GDM1 (cell line): ENCODE measurements at regions not wholly inside any gene's neighbourhood (a gene's known extent, or its start where the extent isn't known, plus 50 kb on each side); places are given as distances from the start of the nearest gene placed in this dataset.

Experiments
- DNase-seq: peaks from one replicate; lab custom pipeline; 2025; lab: John Stamatoyannopoulos, UW

- DNase-seq, result no peak
These were observed 116.6 kb upstream of the PLXNC1 start for GRCh38 chr12:94031763-94032162.

- DNase-seq, result no peak
These were observed 116.0 kb upstream of the PLXNC1 start for GRCh38 chr12:94032368-94032767.

DNA sequence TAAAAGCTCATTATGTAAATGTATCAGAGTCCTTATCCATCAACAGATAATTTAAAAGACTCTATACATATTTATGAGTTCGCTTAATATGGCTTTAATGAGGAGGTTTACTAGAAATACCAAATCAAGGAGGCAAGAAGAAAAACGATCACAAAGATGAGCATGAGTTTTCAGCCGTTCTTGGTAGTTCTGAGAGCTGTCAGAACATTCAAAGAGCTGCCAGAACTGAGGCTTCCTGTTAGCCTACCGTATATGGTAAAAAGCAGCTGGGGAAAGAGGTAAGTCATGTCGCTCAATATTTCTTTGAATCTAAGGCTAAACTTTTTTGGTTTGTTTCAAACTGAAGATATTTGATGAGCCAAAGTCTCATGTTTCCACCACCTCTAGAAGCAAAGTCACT, 115.3 kb upstream of the PLXNC1 start:
- DNase-seq, result no peak

DNA sequence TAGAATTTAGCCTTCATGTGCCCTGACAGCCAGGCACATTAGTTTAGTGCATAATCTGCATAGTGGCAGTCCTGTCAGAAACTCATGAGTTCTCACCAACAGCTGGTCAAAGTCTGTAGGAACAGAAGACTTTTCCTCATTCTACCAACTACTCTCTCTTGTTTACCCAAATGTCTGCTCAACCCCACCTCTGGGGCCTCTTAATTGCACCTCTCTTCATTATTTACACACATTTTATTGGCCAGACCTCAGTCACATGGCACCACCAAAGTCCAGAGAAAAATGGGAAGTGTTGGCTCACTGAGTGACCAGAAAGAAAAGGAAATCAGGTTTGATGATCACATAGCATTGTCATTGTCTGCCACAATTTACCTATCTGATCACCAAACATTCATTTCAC, 114.6 kb upstream of the PLXNC1 start:
- no peak for DNase-seq

DNA sequence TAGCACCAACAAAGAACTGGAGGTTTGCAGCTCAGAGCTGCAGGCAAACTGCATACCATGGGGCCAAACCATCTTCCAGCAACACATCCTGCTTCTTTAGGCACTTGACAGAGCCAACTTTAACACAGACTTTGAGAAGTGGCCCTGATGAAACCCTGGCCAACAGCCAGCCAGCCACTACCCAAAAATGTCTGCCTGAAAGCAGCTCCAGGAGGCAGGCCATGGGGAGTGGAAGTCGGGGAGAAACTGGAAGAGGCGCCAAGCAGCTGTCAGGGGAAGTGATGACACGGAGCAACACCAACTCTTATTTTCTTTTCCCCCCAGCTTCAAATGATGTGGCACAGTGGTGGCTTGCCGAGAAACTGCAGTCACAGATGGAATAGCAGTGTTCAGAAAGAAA, 110.9 kb upstream of the PLXNC1 start:
- no peak for DNase-seq

GRCh38 chr12:94038605-94039004, 109.8 kb upstream of the PLXNC1 start:
- no peak for DNase-seq

GRCh38 chr12:94039199-94039840, 109.1 kb upstream of the PLXNC1 start:
- no peak for DNase-seq

GRCh38 chr12:94039914-94040313, 108.5 kb upstream of the PLXNC1 start:
- DNase-seq, result no peak

DNA sequence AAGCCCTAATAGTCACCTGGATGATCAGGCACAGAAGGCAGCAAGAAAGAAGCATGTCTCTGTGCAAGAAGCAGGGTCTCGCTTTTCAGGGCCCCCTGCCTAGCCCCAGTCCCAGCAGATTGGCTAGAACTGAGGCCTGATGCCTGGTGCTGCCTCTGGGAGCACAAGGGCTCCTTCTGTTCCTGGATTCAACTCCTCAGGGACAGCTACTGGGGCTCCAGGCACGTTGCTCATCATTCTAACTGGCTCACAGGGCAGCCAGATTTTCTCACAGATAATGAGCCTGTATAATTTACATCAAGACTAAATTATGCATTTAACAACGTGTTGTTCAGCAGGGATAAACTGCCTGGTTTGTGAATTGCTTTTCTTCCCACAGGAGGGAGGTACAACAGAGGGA, 106.5 kb upstream of the PLXNC1 start:
- no peak for DNase-seq

- DNase-seq, result no peak
These were observed 106.1 kb upstream of the PLXNC1 start for GRCh38 chr12:94042321-94042720.

- no peak for DNase-seq
These were observed 101.6 kb upstream of the PLXNC1 start for GRCh38 chr12:94046626-94047410.

- DNase-seq, result no peak
These were observed 100.4 kb upstream of the PLXNC1 start for GRCh38 chr12:94047781-94048567.

- DNase-seq, result no peak
These were observed 99.6 kb upstream of the PLXNC1 start for GRCh38 chr12:94048757-94049156.

- DNase-seq, result no peak
These were observed 98.7 kb upstream of the PLXNC1 start for GRCh38 chr12:94049718-94050117.

DNA sequence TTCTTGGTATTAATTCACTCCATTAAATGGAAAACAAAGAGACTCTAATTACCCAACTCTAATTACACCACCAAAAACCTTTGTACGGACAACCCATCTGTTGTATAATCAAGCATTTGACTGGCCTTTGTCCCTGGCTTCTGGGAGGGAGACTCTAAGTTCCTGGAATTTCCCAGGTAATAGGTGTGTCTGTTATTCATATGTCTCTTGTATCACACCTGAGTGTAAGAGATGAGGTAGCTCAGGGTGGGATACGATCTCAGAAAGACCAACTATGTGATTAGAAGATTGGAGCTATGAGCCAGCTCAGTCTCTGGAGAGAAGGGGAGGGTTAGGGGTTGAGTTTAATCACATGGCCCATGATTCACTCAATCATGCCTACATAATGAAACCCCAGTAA, 94.7 kb upstream of the PLXNC1 start:
- DNase-seq, result no peak

- no peak for DNase-seq
These were observed 92.8 kb upstream of the PLXNC1 start for GRCh38 chr12:94055528-94055927.

DNA sequence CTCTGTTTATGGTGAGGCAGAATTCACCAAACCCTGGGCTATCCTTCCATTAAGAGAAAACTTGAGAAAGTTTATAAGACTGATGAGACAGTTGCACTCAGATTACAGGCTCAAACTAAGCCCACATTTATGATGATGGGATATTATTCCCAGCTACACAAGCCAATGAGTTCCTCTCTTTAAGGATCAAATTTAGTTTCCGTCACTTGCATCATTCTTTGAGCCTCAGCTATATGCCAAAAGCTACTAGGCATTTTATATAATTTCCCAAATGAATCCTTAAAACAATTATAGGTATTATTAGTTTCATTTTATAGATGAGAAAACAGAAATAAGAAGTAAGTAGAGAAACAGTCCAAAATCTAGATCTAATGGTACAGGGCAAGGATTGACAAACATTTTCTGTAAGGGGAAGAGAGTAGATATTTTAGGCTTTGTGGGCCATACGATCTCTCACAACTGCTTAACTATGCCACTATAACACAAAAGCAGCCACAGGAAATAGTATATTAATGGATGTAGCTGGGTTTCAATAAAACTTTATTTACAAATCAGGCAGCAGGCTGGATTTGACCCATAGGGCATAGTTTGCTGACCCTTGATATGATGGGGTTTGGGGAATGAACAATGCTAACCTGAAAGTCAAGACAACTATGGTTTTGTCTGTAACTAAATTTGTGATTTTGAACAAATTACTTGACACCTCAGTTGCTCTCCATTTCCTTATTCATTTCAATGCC, 91.8 kb upstream of the PLXNC1 start:
- DNase-seq, result no peak

- DNase-seq, result no peak
These were observed 90.9 kb upstream of the PLXNC1 start for GRCh38 chr12:94057262-94058151.

DNA sequence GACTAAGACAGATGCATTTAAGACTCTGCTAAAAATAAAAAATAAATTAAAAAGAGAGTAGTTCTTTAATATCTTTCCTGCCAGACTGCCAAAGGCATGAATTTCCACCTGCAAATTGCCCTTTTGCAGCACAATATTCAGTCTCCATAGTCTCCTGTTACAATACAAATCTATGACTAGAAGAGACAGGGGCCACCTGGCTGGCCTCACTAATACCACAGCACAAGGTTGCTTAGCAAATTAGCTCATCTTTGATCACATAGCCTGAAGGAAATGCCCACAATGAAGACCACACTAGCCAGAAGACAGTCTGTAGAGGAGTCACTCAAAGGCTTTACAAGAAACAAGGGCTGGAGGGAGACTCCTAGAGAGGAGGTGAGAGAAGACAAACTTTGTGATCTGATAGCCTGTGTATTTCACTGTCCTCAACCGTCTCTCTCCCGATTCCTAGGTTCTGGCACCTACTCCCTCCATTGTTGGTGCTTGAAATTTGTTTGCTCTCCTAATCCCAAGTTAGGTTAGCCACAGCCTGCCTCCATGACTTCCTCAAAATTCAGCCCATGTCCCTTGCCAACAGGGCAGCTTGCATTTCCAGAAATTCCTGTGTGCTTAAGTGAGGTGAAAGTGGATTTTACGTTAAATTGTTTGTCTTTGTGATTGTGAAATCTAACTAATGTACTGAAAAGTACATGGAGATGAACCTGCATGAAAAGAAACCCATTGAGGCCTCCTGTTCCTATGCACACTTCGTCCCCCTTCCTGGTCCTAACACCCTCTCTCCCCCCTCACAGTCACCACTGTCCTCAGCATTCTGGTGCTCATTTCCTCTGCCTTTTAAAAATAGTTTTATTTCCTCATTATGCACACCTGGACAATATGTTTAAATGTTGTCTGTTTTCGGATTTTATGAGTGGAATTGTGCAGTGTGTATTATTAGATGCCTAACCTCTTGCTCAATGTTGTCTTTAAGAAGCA, 88.7 kb upstream of the PLXNC1 start:
- DNase-seq, result no peak

DNA sequence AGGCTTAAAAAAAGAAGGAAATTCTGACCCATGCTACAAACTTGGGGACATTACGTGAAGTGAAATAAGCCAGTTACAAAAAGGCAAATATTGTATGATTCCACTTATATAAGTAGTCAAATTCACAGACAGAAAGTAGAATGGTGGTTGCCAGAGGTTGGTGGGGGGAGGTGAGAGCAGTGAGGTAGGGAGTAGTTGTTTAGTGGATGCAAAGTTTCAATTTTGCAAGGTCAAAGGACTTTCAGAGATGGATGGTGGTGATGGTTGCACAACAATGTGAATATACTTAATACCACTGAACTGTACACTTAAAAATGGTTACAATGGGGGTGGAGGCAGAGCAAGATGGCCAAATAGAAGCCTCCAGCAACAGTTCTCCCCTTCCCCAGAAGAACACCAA, 86.2 kb upstream of the PLXNC1 start:
- no peak for DNase-seq
